BLaER1 (cell line): ENCODE measurements at regions not wholly inside any gene's neighbourhood (a gene's known extent, or its start where the extent isn't known, plus 50 kb on each side); places are given as distances from the start of the nearest gene placed in this dataset.
"Not testable (repeated sequence)": the region's sequence is repeated elsewhere in the genome, so short reads cannot be mapped to it uniquely, and the experiment has no call there.

Experiments
- H3K27ac ChIP-seq: shearing (Covaris generic); formaldehyde crosslinking; 2 replicates; pipeline ENCODE4 v1.8.1; 2022
- H3K27me3 ChIP-seq: shearing (Covaris generic); formaldehyde crosslinking; 2 replicates; pipeline ENCODE4 v1.8.1; 2022
- H3K36me3 ChIP-seq: shearing (Covaris generic); formaldehyde crosslinking; 2 replicates; pipeline ENCODE4 v1.8.1; 2022
- H3K4me1 ChIP-seq: shearing (Covaris generic); formaldehyde crosslinking; 2 replicates; pipeline ENCODE4 v1.8.1; 2022
- H3K4me2 ChIP-seq: shearing (Covaris generic); formaldehyde crosslinking; 2 replicates; pipeline ENCODE4 v1.8.1; 2022
- H3K4me3 ChIP-seq: shearing (Covaris generic); formaldehyde crosslinking; 2 replicates; pipeline ENCODE4 v1.8.1; 2022
- H3K9ac ChIP-seq: shearing (Covaris generic); formaldehyde crosslinking; 2 replicates; pipeline ENCODE4 v1.8.1; 2022
- H3K9me3 ChIP-seq: shearing (Covaris generic); formaldehyde crosslinking; 2 replicates; pipeline ENCODE4 v1.8.1; 2022
- H4K20me1 ChIP-seq: shearing (Covaris generic); formaldehyde crosslinking; 2 replicates; pipeline ENCODE4 v1.8.1; 2022
- Cebpa-rat ChIP-seq: shearing (Covaris generic); IDR thresholded peaks from 2 replicates; pipeline ENCODE4 v1.8.1; 2022

DNA sequence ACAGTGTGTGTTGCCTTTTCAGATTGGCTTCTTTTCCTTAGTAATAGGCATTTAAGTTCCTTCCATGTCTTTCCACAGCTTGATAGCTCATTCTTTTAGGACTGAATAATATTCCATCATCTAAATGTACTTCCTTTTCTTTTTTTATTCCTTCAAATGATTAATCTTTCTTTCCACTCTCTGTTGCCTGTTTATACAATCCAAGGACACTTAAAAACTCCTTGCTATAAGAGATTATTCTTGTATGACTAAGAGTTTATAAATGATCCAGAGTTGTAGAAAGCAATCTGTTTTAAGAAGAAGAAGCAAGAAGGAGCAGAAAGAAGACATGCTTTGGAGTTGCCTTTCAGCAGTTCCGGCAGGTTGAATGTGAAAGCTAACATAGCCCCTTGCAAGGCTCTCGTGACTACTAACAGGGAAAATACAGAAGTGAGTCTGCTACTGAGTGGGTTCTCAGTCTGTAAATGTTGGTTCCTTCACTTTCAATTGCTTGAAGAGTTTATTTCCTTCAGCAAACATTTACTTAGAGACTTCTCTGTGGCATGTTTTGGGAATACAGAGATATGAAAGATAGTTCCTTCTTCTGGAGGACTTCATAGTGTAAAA, 123.0 kb downstream of the PMAIP1 start:
- Histone ChIP-seq H3K4me2 (no peak overlapping the region), H3K9ac (no peak overlapping the region), H3K9me3 (no peaks in the 10 kb centered on the region), H4K20me1 (no peaks in the 10 kb centered on the region), H3K4me1 (peaks cover 8% of the 10 kb centered on the region), H3K4me3 (no peak overlapping the region), H3K36me3 (no peaks in the 10 kb centered on the region), H3K27me3 (no peaks in the 10 kb centered on the region), H3K27ac (no peak overlapping the region)
- TF ChIP-seq Cebpa-rat = no peak

DNA sequence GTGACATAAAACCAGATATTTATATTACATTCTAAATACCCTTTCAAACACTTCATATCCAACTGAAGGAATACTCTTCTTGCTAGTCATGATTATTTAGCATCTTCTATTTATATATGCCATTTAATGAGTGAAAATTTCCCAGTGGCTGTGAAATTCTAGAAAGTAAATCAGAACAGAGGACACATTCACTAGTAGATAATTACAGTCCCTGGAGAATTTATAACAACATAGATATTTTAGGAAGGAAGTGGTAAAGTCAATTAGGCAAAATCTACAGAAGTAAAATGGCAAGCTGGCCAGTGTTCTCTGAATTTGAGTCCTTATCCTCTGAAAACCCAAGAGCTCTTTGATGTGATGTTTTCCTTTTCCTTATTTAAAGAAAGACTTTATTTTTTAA, 121.8 kb downstream of the PMAIP1 start:
- Histone ChIP-seq H3K9me3 (no peaks in the 10 kb centered on the region), H3K4me1 (peaks cover 8% of the 10 kb centered on the region), H3K4me3 (no peak overlapping the region), H3K4me2 (peak overlapping the region; percentile 34), H4K20me1 (no peaks in the 10 kb centered on the region), H3K9ac (no peak overlapping the region), H3K27ac (no peak overlapping the region), H3K27me3 (no peaks in the 10 kb centered on the region), H3K36me3 (no peaks in the 10 kb centered on the region)
- no peak for TF ChIP-seq Cebpa-rat

DNA sequence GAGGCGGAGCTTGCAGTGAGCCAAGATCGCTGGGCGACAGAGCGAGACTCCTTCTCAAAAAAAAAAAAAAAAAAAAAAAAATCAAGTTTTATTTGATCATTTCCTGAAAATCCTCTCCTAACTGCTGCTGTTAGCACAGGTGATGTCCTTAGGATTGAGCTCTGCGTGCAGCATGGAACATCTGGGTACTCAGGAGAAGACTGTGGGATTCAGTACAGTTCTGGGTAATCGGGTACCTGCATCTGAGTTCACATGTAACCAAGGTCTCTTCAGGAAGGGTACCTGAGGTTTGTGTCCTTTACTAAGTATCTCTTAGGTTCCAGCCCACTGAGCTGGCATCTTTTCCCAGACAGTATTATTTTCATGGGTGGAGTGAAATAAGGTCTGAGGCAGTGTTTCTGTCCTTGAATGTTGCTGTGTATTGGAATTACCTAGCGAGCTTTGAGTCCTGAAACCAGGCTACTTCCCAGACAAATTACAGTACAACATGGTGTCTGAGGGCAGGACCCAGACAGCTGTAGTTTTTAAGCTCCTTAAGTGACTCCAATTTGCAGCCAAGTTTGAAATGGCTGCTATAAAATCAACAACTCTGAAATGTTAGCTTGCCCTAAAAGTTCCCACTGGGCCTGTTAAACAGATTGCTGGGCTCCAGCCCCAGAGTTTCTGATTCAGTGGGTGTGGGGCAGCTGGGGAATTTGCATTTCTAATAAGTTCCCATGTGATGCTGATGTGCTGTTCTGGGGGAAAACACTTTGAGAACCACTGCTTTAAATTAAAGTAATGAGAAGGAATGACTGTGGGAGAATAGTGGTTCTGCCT, 120.5 kb downstream of the PMAIP1 start:
- Histone ChIP-seq H3K27ac (no peak overlapping the region), H3K4me1 (peaks cover 8% of the 10 kb centered on the region), H3K4me3 (no peak overlapping the region), H3K36me3 (no peaks in the 10 kb centered on the region), H4K20me1 (no peaks in the 10 kb centered on the region), H3K4me2 (no peak overlapping the region), H3K27me3 (no peaks in the 10 kb centered on the region), H3K9me3 (no peaks in the 10 kb centered on the region), H3K9ac (no peak overlapping the region)
- TF ChIP-seq Cebpa-rat = no peak

DNA sequence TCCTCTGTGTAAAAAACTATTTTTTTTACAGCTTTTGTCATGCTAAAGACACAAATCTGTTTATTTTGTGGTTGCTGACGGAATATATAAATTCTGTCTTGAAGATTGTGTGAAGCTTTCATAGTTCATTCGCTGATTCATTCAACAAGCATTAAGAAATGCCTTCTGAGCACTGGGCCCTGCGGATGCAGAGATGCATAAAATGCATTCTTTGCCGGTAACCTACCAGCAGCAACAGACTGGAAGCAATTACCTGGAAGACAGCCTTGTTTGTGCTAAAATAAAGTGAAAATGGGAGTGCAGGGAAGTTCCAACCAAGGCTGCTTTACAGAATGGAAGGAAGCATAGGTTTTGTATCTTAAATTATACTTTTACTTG, 119.7 kb downstream of the PMAIP1 start:
- Histone ChIP-seq H3K9ac (no peak overlapping the region), H3K4me1 (peaks cover 8% of the 10 kb centered on the region), H3K9me3 (no peaks in the 10 kb centered on the region), H3K4me3 (no peak overlapping the region), H3K27me3 (no peaks in the 10 kb centered on the region), H4K20me1 (no peaks in the 10 kb centered on the region), H3K27ac (no peak overlapping the region), H3K4me2 (no peak overlapping the region), H3K36me3 (no peaks in the 10 kb centered on the region)
- TF ChIP-seq Cebpa-rat = no peak

DNA sequence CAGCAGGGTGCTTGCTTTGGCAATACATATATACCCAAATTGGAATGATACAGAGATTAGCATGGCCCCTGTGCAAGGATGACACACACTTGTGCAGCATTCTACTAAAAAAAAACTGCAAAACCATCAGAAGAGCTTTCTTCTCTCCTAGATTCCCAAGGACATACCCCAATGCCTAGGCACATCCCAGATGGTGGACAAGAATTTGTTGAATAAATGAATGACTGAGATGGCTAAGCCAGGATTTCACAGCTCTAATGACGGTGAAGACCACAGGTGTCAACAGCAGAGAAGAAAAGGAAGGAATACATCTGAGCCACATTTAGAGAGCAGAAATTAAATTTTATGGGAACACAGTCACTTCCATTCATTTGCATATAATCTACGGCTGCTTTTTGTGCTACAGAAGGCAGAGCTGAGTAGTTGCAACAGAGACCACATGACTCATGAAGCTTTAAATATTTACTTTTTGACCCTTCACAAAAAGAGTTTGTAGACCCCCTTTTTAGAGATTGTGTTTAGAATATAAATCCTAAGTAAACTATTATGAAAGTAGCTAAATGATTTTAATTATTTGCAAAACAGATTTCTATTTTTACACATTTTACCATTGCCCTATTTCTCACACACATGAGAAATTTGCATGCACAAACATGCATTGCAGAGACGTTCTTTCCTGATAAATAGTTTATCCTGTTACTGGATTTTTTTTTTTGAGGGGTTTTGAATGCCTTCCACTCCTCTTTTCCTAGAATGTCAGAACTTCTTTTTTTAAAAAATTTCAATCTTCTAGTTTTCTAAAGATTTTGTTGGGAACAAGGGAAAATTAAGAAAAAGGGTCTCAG, 119.0 kb downstream of the PMAIP1 start:
- H3K36me3 ChIP-seq = no peaks in the 10 kb centered on the region
- H3K4me1 ChIP-seq = peaks cover 8% of the 10 kb centered on the region
- H3K9ac ChIP-seq = no peak overlapping the region
- H4K20me1 ChIP-seq = no peaks in the 10 kb centered on the region
- no peak overlapping the region for H3K27ac ChIP-seq
- H3K9me3 ChIP-seq = no peaks in the 10 kb centered on the region
- H3K27me3 ChIP-seq = no peaks in the 10 kb centered on the region
- no peak overlapping the region for H3K4me2 ChIP-seq
- TF ChIP-seq Cebpa-rat = no peak
- H3K4me3 ChIP-seq = no peak overlapping the region

DNA sequence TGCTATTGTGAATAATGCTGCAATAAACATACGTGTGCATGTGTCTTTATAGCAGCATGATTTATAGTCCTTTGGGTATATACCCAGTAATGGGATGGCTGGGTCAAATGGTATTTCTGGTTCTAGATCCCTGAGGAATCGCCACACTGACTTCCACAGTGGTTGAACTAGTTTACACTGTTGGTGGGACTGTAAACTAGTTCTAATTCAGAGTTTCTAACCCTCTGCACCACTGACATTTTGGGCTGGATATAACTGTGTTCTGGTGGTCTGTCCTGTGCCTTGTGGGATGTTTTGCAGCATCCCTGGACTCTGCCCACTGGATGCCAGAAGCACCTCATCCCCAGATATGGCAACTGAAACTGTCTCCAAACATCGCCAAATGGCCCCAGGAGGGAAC, 118.3 kb downstream of the PMAIP1 start:
- H3K4me3 ChIP-seq, H4K20me1 ChIP-seq, H3K4me1 ChIP-seq, H3K36me3 ChIP-seq, H3K27ac ChIP-seq, H3K4me2 ChIP-seq, H3K9me3 ChIP-seq, H3K9ac ChIP-seq, H3K27me3 ChIP-seq: not testable (repeated sequence)

DNA sequence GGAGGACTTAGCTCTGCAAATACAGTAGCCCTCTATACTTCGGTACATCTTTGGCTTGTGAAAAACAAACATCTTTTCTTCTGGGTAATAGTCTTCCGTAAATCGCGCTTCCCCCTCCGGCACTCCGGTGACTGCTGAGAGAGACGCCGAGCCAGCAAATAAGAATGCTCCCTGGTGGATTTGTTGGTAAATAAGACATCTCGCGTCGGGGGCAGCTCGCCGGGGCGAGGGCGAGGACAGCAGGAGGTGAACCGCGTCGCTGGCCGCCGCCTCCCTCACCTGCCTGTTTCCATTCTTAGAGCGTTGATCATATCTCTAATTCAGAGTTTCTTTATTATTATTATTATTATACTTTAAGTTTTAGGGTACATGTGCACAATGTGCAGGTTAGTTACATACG, 117.6 kb downstream of the PMAIP1 start:
- Histone ChIP-seq H3K9ac (no peak overlapping the region), H3K4me1 (peaks cover 8% of the 10 kb centered on the region), H3K4me2 (no peak overlapping the region), H4K20me1 (no peaks in the 10 kb centered on the region), H3K9me3 (no peaks in the 10 kb centered on the region), H3K27ac (no peak overlapping the region), H3K27me3 (no peaks in the 10 kb centered on the region), H3K36me3 (no peaks in the 10 kb centered on the region), H3K4me3 (no peak overlapping the region)
- no peak for TF ChIP-seq Cebpa-rat

DNA sequence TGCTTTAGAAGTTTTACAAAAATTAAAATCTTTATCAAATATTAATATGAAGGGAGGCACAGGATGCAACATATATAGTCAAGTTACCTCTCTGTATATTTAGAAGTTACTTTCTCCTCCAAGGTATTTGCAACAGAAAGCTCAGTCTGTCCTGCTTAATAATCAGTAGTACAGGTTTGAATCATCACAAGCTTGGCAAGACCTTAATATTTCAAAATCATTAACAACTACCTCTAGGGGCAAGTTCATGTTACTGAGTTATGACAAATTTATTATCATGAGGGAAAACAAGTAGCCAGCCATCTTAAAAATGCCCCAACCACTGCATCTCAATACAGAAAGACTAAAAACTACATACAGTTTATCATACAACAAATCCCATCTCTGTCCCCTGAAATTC, 116.0 kb downstream of the PMAIP1 start:
- not testable (repeated sequence) for H3K27me3 ChIP-seq, H3K4me3 ChIP-seq, H3K4me2 ChIP-seq, H3K4me1 ChIP-seq, H3K9ac ChIP-seq, H3K36me3 ChIP-seq, H3K27ac ChIP-seq, H4K20me1 ChIP-seq
- H3K9me3 ChIP-seq = peaks cover 11% of the 10 kb centered on the region

DNA sequence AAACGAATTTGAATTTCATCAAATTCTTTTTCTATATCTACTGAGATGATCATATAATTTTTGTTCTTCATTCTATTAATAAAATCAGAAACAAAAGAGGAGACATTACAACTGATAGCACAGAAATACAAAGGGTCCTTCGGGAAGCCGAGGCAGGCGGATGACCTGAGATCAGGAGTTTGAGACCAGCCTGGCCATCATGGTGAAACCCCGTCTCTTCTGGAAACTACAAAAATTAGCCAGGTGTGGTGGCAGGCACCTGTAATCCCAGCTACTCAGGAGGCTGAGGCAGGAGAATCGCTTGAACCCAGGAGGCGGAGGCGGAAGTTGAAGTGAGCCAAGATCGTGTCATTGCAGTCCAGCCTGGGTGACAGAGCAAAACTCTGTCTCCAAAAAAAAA, 113.4 kb downstream of the PMAIP1 start:
- not testable (repeated sequence) for H3K4me3 ChIP-seq, H3K4me2 ChIP-seq, H4K20me1 ChIP-seq, H3K27me3 ChIP-seq, H3K4me1 ChIP-seq, H3K36me3 ChIP-seq, H3K27ac ChIP-seq, H3K9ac ChIP-seq
- peaks cover 18% of the 10 kb centered on the region for H3K9me3 ChIP-seq

DNA sequence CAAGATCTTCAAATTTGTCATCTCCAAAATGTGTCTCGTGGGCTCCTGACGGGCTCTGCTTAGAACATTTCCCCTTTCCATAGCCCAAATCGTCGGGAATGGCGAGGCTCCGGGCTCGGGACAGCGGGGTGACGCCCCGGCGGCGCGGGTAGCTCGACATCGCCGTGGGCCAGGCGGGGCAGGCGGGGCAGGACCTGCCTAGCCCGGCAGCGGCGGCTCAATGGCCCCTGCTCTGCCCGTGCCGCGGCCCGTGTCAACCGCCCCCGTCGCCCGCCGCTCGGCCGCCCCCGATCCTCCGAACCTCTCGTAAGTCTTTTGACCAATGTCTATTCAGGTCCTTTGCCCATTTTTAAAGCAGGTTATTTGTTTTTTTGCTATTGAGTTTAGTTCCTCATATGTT, 111.2 kb downstream of the PMAIP1 start:
- H3K9me3 ChIP-seq = peaks cover 18% of the 10 kb centered on the region
- no peaks in the 10 kb centered on the region for H3K4me1 ChIP-seq
- H3K4me2 ChIP-seq = no peak overlapping the region
- H3K27ac ChIP-seq = no peak overlapping the region
- no peak for TF ChIP-seq Cebpa-rat
- H3K9ac ChIP-seq = no peak overlapping the region
- no peaks in the 10 kb centered on the region for H4K20me1 ChIP-seq
- no peaks in the 10 kb centered on the region for H3K36me3 ChIP-seq
- H3K27me3 ChIP-seq = no peaks in the 10 kb centered on the region
- no peak overlapping the region for H3K4me3 ChIP-seq
